BJ (cell line): ENCODE measurements at regions not wholly inside any gene's neighbourhood (a gene's known extent, or its start where the extent isn't known, plus 50 kb on each side); places are given as distances from the start of the nearest gene placed in this dataset.
"Not testable (repeated sequence)": the region's sequence is repeated elsewhere in the genome, so short reads cannot be mapped to it uniquely, and the experiment has no call there.

Experiments
- CTCF ChIA-PET: fragments of 350-600 bp; formaldehyde crosslinking; extraction: SDS; loops from one replicate; lab custom pipeline; 2021; ENCODE audit warnings: antibody characterized with exemption, inconsistent platforms; lab: Yijun Ruan, JAX
- POLR2A ChIA-PET: fragments of 300-600 bp; sonication (Branson Sonifier 250); formaldehyde crosslinking; extraction: SDS; loops from one replicate; lab custom pipeline; 2021; ENCODE audit warnings: antibody characterized with exemption; lab: Charles Lee
- DNase-seq: peaks from one replicate; pipeline ENCODE4 v3.0.0-alpha.2; 2011; ENCODE audit warnings: low read depth
- H3K27me3 ChIP-seq: 2 replicates; pipeline ENCODE4 v1.6.0; 2011; ENCODE audit warnings: low read length; ENCODE audit not compliant: control insufficient read depth, insufficient read depth
- H3K36me3 ChIP-seq: 2 replicates; pipeline ENCODE4 v1.5.1; 2011; ENCODE audit warnings: low read length; ENCODE audit not compliant: control insufficient read depth, insufficient read depth
- H3K4me3 ChIP-seq: 2 replicates; pipeline ENCODE4 v1.5.1; 2011; ENCODE audit warnings: low read depth, mild to moderate bottlenecking, control low read depth, low read length
- CTCF ChIP-seq: IDR thresholded peaks from 2 replicates; pipeline ENCODE4 v1.5.1; 2011; ENCODE audit warnings: low read depth, mild to moderate bottlenecking, control low read depth, inconsistent platforms, low read length, moderate library complexity; ENCODE audit not compliant: insufficient read depth

- no peak for DNase-seq
- Histone ChIP-seq H3K27me3 (peaks cover 3% of the 10 kb centered on the region), H3K4me3 (no peak overlapping the region), H3K36me3 (no peaks in the 10 kb centered on the region)
- ChIA-PET POLR2A (interaction anchor here (0.7 kb wide), 1 partner anchor 189 kb away, joined by 7 read pairs; no protein-coding TSS in a partner anchor), CTCF (interaction anchor here (0.6 to 2.8 kb wide), 4 partner anchors 14 to 266 kb away, joined by 3 to 11 read pairs (median 3); no protein-coding TSS in a partner anchor)
- TF ChIP-seq CTCF, result no peak
These were observed 97.7 kb upstream of the SLC25A33 start for GRCh38 chr1:9441451-9442133.

- TF ChIP-seq CTCF, result no peak
- ChIA-PET CTCF (interaction anchor here (0.5 to 2.8 kb wide), 3 partner anchors 13 to 452 kb away, joined by 3 to 11 read pairs (median 3); no protein-coding TSS in a partner anchor), POLR2A (interaction anchor here (0.7 kb wide), 1 partner anchor 188 kb away, joined by 7 read pairs; no protein-coding TSS in a partner anchor)
- no peak for DNase-seq
- no peaks in the 10 kb centered on the region for H3K36me3 ChIP-seq
- peaks cover 3% of the 10 kb centered on the region for H3K27me3 ChIP-seq
- H3K4me3 ChIP-seq, result no peak overlapping the region
These were observed 96.9 kb upstream of the SLC25A33 start for GRCh38 chr1:9442278-9442846.

DNA sequence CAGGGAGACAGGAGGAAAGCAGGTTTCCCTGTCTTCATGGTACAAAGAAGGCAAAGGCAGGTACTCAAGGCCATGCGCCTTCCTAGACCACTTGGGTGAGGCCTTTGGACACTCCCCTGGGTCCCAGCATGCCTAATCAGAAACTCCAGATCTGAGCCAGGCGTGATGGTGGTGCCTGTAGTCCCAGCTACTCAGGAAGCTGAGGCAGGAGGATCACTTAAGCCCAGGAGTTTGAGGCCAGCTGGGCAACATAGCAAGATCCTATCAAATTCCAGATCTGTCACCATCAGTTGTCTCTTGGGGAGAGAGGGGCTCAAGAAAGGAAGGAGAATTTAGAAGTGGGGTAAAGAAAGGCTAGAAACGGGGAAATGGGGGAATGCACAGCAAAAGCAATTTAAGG, 96.3 kb upstream of the SLC25A33 start:
- Histone ChIP-seq H3K36me3 (no peaks in the 10 kb centered on the region), H3K4me3 (no peak overlapping the region), H3K27me3 (peaks cover 3% of the 10 kb centered on the region)
- CTCF ChIA-PET, result interaction anchor here (0.5 to 2.8 kb wide), 2 partner anchors 13 to 451 kb away, joined by 3 to 11 read pairs; no protein-coding TSS in a partner anchor
- POLR2A ChIA-PET, result no interaction called here
- TF ChIP-seq CTCF, result no peak
- DNase-seq, result no peak

DNA sequence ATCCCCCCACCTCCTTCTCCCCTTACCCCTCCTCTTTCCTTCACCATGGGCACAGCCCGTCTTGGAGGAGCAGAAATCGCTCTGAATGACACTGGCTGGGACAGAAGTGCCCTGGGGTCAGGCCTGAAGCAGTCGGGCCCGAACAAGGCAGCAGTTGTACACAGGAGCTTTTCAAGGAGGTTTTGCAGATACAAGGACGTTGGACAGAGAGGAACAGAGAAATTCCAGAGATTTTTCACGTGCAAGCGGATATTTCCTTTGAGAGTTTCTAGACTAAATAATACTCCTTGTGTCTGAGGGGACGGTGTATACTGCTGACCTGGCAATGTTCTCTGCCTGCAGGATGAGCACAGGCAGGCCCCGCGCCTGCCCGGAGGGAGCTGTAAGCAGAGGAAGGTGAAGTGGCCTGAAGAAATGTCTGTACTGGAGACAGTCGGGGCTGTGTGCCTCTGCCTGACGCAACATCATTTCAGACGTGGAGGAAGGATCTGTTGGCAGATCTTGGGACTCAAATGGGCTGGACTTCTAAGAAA, 95.3 kb upstream of the SLC25A33 start:
- DNase-seq, result no peak
- TF ChIP-seq CTCF, result no peak
- Histone ChIP-seq H3K4me3 (no peak overlapping the region), H3K27me3 (peaks cover 3% of the 10 kb centered on the region), H3K36me3 (no peaks in the 10 kb centered on the region)
- POLR2A ChIA-PET, result no interaction called here
- CTCF ChIA-PET, result no interaction called here

DNA sequence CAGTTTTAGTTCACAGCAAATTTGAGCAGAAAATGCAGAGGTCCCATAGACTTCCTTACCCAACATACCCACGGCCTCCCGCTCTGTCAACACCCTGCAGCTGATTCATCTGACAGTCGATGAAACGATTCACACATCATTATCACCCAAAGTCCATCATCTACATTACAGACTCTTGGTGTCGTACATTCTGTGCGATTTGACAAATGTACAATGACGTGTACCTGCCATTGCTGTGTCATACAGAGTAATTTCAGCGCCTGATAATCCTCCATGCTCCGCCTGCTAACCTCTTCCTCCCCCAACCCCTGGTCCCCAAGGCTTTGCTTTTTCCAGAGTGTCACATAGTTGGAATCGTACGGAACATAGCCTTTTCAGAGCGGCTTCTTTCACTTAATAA, 94.7 kb upstream of the SLC25A33 start:
- POLR2A ChIA-PET, result no interaction called here
- DNase-seq, result no peak
- H3K27me3 ChIP-seq, result peaks cover 3% of the 10 kb centered on the region
- no peaks in the 10 kb centered on the region for H3K36me3 ChIP-seq
- H3K4me3 ChIP-seq, result no peak overlapping the region
- TF ChIP-seq CTCF, result no peak
- CTCF ChIA-PET, result no interaction called here

DNA sequence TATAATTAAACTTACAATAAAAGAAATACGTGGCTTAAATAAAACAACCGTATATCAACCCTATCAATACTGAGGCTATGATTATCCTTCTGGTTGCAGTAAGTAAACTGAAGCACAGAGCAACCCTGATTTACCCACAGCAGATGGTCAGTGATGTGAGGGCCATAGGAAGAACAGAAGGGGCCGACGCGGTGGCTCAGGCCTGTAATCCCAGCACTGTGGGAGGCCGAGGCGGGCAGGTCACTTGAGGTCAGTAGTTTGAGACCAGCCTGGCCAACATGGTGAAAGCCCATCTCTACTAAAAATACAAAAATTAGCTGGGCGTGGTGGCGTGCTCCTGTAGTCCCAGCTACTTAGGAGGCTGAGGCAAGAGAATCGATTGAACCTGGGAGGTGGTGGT, 94.2 kb upstream of the SLC25A33 start:
- H3K4me3 ChIP-seq, POLR2A ChIA-PET, H3K36me3 ChIP-seq, H3K27me3 ChIP-seq, DNase-seq: not testable (repeated sequence)
- CTCF ChIA-PET, result interaction anchor here (2.4 kb wide), 1 partner anchor 10 kb away, joined by 18 read pairs; no protein-coding TSS in a partner anchor
